Effector CD8-positive, alpha-beta T cell (primary cell): ENCODE measurements at regions not wholly inside any gene's neighbourhood (a gene's known extent, or its start where the extent isn't known, plus 50 kb on each side); places are given as distances from the start of the nearest gene placed in this dataset.

Source experiments
- DNase-seq: peaks from one replicate; lab custom pipeline; 2025; lab: John Stamatoyannopoulos, UW

- no peak for DNase-seq
These were observed 80.6 kb upstream of the BHLHE23 start for GRCh38 chr20:63087236-63087871.

GRCh38 chr20:63086421-63087235 is 79.9 kb upstream of the BHLHE23 start:
- DNase-seq, result no peak

GRCh38 chr20:63085151-63085861 is 78.5 kb upstream of the BHLHE23 start:
- no peak for DNase-seq

GRCh38 chr20:63084563-63084927 is 77.8 kb upstream of the BHLHE23 start:
- DNase-seq, result no peak

- no peak for DNase-seq
These were observed 77.2 kb upstream of the BHLHE23 start for GRCh38 chr20:63083831-63084562.

GRCh38 chr20:63082939-63083735 is 76.4 kb upstream of the BHLHE23 start:
- no peak for DNase-seq

- no peak for DNase-seq
These were observed 75.7 kb upstream of the BHLHE23 start for GRCh38 chr20:63082308-63082938.

GRCh38 chr20:63081831-63082230 is 75.1 kb upstream of the BHLHE23 start:
- DNase-seq, result no peak

- no peak for DNase-seq
These were observed 74.6 kb upstream of the BHLHE23 start for GRCh38 chr20:63081351-63081750.

- DNase-seq, result no peak
These were observed 74.0 kb upstream of the BHLHE23 start for GRCh38 chr20:63080811-63081210.

- no peak for DNase-seq
These were observed 73.6 kb upstream of the BHLHE23 start for GRCh38 chr20:63080411-63080810.

GRCh38 chr20:63079971-63080370 is 73.2 kb upstream of the BHLHE23 start:
- no peak for DNase-seq

GRCh38 chr20:63077705-63078104 is 70.9 kb upstream of the BHLHE23 start:
- DNase-seq, result no peak

- DNase-seq, result no peak
These were observed 69.7 kb upstream of the BHLHE23 start for GRCh38 chr20:63076421-63076820.

- no peak for DNase-seq
These were observed 67.9 kb upstream of the BHLHE23 start for GRCh38 chr20:63074631-63075030.

- DNase-seq, result no peak
These were observed 67.4 kb upstream of the BHLHE23 start for GRCh38 chr20:63074182-63074581.

GRCh38 chr20:63073738-63074065 is 66.9 kb upstream of the BHLHE23 start:
- DNase-seq, result no peak

GRCh38 chr20:63072991-63073737 is 66.4 kb upstream of the BHLHE23 start:
- DNase-seq, result no peak

- no peak for DNase-seq
These were observed 65.5 kb upstream of the BHLHE23 start for GRCh38 chr20:63072231-63072791.
